GM12875 (cell line): ENCODE measurements at regions not wholly inside any gene's neighbourhood (a gene's known extent, or its start where the extent isn't known, plus 50 kb on each side); places are given as distances from the start of the nearest gene placed in this dataset.

Experiments used
- H3K4me3 ChIP-seq: one replicate; pipeline ENCODE4 v1.5.1; 2011; ENCODE audit warnings: low read depth, low read length, control low read depth
- CTCF ChIP-seq: IDR thresholded peaks from 2 replicates; pipeline ENCODE4 v1.5.1; 2011; ENCODE audit warnings: low read depth, mild to moderate bottlenecking, control low read depth, inconsistent platforms, low read length, moderate library complexity, borderline replicate concordance; ENCODE audit not compliant: insufficient read depth

- H3K4me3 ChIP-seq, result no peak overlapping the region
- no peak for TF ChIP-seq CTCF
These were observed 162.7 kb downstream of the HIPK3 start for GRCh38 chr11:33419924-33420323.

- no peak for TF ChIP-seq CTCF
- no peak overlapping the region for H3K4me3 ChIP-seq
These were observed 159.9 kb downstream of the HIPK3 start for GRCh38 chr11:33417121-33417520.

- no peak overlapping the region for H3K4me3 ChIP-seq
- TF ChIP-seq CTCF, result no peak
These were observed 156.1 kb downstream of the HIPK3 start for GRCh38 chr11:33413301-33413700.

GRCh38 chr11:33412241-33412640 is 155.1 kb downstream of the HIPK3 start:
- peak overlapping the region; percentile 1 for H3K4me3 ChIP-seq
- TF ChIP-seq CTCF, result no peak

GRCh38 chr11:33411751-33412150 is 154.6 kb downstream of the HIPK3 start:
- peak overlapping the region; percentile 5 for H3K4me3 ChIP-seq
- no peak for TF ChIP-seq CTCF

- TF ChIP-seq CTCF, result no peak
- H3K4me3 ChIP-seq, result no peak overlapping the region
These were observed 153.0 kb downstream of the HIPK3 start for GRCh38 chr11:33410086-33410765.
